NCI-H774 (cell line): ENCODE measurements at regions not wholly inside any gene's neighbourhood (a gene's known extent, or its start where the extent isn't known, plus 50 kb on each side); places are given as distances from the start of the nearest gene placed in this dataset.
"Not testable (repeated sequence)": the region's sequence is repeated elsewhere in the genome, so short reads cannot be mapped to it uniquely, and the experiment has no call there.

Experiments
- DNase-seq: peaks from one replicate; lab custom pipeline; 2025; lab: John Stamatoyannopoulos, UW

DNA sequence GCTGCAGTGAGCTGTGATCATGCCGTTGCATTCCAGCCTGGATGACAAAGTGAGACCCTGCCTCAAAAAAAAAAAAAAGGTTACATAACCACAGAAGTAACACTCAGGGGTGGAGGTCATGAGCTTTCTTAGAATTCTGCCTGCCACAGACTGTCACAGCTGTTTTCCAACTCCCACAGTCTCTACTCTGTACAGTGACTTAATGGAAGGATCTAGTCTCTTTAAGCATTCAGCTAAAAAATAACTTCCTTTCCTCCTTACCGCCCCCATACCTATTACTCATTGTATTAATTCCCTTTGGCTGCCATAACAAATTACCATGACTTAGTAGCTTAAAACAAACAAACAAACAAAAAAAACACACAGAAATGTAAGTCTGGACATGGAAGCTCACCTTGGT is 99.6 kb upstream of the UBE2E1 start:
- DNase-seq: no peak

GRCh38 chr3:23709987-23710386 is 95.8 kb upstream of the UBE2E1 start:
- no peak for DNase-seq

DNA sequence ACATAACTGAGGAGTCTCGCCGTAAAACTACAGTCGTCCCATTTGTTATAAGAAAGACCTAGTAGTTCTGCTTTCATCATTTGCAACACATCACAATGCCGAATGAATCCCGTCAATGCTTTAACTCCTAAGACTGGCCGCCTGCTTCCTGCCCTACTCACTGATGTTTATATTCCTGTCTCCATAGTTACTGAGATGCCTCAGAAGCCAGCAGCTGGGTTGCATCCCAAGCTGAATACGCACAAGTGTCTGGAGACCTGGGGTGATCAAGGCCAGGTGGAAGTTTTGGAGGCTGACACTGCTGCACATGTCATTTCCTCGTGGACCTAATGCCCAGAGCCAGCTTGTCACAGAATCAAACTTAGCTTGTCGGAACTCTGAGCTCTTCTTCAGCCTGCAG is 95.2 kb upstream of the UBE2E1 start:
- DNase-seq: no peak

- no peak for DNase-seq
Measured at GRCh38 chr3:23711916-23712494, 93.8 kb upstream of the UBE2E1 start.

DNA sequence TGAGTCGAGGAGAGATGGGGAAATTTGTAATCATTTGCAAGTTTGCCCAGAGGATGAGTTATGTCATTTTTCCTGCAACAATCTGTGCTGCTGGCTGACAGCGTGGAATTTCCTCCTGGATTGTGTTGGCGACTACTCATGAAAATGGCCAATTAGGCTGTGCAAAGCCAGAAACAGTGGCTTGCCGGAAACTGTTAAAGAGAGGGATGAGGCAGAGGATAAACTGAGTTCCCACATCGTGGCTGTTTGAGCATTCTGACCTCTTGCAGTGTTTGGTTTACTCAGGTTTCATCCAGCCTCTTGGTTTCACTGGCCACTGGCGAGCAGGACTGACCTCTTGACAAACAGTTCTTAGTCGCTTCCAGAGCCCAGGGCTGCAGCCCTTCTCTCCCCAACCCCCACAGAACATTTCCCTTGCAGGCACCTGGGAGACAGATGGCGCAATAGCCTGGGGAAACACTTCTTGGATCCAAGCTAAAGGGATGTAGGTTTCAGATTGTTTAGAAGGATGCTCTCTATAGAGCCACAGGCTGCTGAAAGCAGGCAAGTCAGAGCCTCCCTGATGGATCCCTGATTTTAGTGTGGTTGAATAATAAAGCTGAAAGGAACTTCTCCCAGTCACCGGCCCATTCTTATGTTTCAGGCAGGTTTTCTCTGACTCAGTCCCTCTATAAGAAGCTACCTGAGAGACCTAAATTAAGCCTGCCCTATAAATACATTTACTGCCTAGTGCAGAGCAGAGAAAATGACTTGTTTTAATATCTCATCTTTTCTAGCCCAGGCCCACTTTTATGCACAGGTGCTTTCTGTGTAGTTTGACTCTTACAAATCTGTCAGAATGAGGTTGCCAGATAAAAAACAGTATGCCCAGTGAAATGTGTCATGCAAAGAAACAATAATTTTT is 92.8 kb upstream of the UBE2E1 start:
- no peak for DNase-seq

- no peak for DNase-seq
Measured at GRCh38 chr3:23713641-23714040, 92.1 kb upstream of the UBE2E1 start.

DNA sequence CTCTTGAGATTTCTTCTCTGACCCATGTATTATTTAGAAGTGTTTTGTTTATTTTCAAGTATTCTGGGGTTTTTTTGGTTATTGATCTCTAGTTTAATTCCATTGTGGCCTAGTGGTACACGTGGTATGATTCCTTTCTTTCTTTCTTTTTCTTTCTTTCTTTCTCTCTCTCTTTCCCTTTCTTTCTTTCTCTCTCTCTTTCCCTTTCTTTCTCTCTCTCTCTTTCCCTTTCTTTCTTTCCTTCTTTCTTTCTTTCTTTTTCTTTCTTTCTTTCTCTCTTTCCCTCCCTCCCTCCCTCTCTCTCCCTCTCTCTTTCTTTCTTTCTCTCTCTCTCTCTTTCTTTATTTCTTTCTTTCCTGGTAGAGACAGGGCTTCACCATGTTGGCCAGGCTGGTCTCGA is 85.7 kb upstream of the UBE2E1 start:
- DNase-seq: no peak

GRCh38 chr3:23720885-23721284 is 84.9 kb upstream of the UBE2E1 start:
- no peak for DNase-seq

DNA sequence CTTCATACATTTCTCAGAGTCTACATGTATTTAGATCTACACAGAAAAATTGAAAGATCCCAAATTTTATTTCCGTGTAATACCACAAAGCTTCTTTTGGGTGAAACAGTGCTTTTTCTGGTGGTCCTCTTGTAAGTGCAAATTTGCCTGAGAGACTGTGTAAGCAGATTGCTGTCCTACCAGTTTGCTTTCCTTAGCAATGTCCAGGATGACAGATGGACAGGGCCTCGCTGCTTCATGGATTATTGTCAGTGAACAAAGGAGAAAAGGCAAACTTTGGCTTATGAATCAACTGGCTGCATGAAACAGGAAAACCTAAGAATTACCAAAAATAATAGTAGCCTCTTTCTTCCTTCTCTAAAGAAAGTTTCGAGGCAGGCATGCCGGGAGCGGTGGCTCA is 82.6 kb upstream of the UBE2E1 start:
- no peak for DNase-seq

- no peak for DNase-seq
Measured at GRCh38 chr3:23723930-23724329, 81.8 kb upstream of the UBE2E1 start.

DNA sequence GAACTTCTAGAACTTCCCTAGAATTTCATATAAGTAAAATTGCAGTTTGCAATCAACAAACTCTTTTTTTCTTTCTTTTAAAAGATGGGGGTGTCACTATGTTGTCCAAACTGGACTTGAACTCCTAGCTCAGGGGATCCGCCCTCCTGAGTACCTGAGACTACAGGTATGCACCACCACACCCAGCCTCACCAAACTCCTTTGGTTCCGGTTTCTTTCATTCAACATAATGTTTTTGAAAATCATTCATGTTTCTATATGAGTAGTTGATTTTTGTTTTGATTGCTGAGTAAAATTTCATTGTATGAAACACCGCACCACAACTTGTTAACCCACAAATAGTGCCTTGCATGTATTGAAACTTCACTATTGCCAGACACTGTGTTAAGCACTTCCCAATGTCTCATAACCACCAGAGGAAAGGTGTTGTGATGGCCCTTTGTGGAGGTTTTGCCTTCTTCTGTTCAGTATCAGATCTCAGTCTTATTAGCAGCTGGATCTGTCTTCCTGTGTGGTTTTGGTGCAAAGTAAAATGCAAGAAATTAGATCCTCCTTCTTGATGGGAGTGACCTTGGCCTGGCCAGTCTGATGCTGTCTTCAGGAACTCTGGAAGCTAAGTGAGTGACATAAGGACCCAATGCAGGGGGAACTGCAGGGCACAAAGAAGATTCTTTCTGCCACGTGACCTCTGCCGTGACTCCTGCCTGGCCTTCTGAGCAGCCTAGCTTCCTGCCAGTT is 78.8 kb upstream of the UBE2E1 start:
- no peak for DNase-seq

DNA sequence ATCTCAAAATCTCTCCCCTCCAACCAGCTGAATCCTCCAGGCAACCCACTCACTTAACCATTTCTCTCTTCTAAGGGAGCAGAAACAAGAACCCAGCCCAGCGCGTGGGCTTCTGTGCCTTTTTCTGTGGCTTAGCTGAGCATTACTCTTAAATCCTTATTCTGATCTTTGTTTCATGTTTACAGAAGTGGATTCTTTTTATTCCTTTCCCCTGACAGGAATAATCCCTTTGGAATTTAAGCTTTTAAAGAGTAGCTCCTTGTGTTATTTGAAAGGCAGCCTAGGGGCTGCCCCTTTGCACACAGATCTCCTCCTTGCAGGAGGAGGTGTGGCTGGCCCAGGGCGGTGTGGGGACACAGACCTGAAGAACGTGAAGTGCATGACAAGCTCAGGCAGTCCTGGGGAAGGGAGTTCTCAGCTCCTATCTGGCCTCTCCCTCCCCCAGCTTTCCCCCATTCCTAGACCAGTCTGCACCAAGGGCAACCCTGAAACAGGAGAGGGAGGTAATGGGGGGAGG is 77.1 kb upstream of the UBE2E1 start:
- no peak for DNase-seq

DNA sequence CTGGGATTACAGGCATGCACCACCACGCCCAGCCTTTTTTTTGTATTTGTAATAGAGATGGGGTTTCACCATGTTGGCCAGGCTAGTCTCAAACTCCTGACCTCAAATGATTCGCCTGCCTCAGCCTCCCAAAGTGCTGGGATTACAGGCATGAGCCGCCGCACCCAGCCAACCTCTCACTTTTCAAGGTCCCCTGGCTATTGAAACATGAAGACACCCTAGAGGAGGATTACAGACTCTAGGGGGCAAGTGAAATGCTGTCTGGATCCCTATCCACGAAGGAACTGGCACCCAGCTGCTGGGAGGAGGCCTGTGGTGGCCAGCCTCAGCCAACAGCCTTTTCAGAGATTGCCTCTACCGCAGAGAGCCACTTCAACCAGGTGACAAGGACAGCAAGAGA is 76.4 kb upstream of the UBE2E1 start:
- DNase-seq: not testable (repeated sequence)

- no peak for DNase-seq
Measured at GRCh38 chr3:23734481-23734880, 71.3 kb upstream of the UBE2E1 start.

GRCh38 chr3:23735062-23735461 is 70.7 kb upstream of the UBE2E1 start:
- no peak for DNase-seq

DNA sequence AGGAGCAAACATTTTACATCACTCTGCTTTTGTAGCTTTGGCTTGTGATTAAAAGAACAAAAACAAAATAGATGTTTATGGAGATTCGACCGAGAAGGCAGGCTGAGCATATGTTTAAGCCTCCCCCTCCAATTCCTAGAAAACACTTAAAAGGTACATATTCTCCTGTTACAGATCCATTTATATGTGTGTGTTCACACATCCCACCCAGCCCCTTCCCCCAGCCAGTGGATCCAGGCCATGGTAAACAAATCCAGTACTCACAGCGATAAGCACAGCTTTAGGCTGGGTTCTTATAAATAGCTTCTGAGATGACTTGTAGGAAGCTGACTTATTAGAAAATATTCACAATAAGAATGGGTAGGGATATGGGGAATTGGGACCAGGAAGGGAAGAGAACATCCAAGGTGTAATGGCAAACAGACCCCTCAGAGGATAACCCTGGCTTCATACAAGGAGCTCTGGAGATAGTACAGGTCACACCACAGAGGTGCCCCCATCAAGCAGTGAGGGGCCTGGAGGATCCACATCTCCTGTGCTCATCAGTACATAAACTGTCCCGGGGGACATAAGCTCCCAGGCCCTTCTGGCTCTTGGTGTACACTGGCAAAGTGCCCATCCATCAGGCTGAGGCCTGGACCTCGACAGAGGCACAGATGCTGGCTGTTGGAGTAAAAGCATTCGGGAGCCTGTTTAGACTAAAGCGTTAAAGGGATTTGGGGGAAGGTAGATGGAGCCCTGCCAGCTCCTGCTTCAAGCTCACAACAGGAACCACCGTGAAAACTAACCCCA is 70.0 kb upstream of the UBE2E1 start:
- DNase-seq: no peak

DNA sequence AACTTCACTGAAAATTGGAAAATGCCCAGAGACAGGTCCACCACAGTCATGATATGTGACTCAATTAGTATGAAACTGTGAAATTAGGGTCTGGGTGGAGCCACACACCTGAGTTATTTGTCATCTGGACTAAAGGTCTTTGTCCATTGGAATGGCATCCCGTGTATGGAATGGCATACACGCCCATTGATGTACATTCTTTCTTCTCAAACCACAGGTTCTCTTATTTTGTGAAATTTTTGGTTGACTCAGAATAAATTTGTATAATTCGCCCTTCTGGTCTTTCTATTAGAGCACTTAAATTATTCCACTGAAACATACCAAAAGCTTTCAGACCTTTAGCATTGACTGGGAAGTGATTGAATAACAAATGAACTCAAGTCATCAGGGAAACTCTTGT is 66.8 kb upstream of the UBE2E1 start:
- DNase-seq: no peak

- no peak for DNase-seq
Measured at GRCh38 chr3:23739536-23739935, 66.2 kb upstream of the UBE2E1 start.

DNA sequence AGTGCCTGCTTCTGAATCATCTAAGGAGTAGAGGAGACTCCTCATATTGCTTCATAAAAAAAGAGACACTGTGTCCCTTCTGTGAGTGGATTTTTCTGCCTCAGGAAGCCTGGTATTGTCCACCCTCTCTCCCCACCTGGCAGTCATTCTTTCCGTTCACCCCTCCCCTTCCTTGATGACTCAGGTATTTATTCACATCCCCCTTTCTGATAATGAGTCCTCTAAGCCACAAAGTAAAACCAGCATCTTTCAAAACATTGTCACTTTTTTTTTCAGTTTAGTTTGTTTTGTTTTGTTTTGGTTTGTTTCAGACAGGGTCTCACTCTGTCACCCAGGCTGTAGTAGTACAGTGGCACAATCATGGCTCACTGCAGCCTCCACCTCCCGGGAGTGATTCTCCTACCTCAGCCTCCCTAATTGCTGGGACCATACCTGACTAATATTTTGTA is 65.2 kb upstream of the UBE2E1 start:
- no peak for DNase-seq

- DNase-seq: no peak
Measured at GRCh38 chr3:23741036-23741706, 64.6 kb upstream of the UBE2E1 start.

- no peak for DNase-seq
Measured at GRCh38 chr3:23743141-23743784, 62.5 kb upstream of the UBE2E1 start.
